Spleen (tissue), 7 donors: ENCODE measurements at regions not wholly inside any gene's neighbourhood (a gene's known extent, or its start where the extent isn't known, plus 50 kb on each side); places are given as distances from the start of the nearest gene placed in this dataset.

Experiments used
- POLR2A ChIP-seq, 3 donors: fragments of 450-650 bp; IDR thresholded peaks; one replicate each; pipeline ENCODE4 v1.5.1; 2017; ENCODE audit warnings: antibody characterized with exemption in 3 of 3, mild to moderate bottlenecking in 1 of 3
- POLR2AphosphoS5 ChIP-seq, 3 donors: sonication (generic); formaldehyde crosslinking; IDR thresholded peaks; one replicate each; pipeline ENCODE4 v1.5.1; 2017; ENCODE audit warnings: antibody characterized with exemption in 3 of 3
- TF ChIP-seq, protein P1 (sequence below), 11 experiments: fragments of 200-600 bp in 7 of 11; fragments of 450-650 bp in 4 of 11; sonication (generic) in 4 of 11; IDR thresholded peaks in 8 of 11; conservative IDR thresholded peaks in 3 of 11; 1 replicate in 7 of 11; 2 replicates in 4 of 11; pipeline versions ENCODE4 v1.4.0 to v1.8.0; 2016 to 2021; ENCODE audit warnings: antibody characterized with exemption in 11 of 11, inconsistent platforms in 4 of 11, mild to moderate bottlenecking in 1 of 11
- donor health status: DM: no; HTN: no; CAD: no; lungs with moderate emphysema.
- donor health status: DM: no; HTN: no; CAD: no.
- donor health status: DM: no; HTN: no; CAD: no.

DNA sequence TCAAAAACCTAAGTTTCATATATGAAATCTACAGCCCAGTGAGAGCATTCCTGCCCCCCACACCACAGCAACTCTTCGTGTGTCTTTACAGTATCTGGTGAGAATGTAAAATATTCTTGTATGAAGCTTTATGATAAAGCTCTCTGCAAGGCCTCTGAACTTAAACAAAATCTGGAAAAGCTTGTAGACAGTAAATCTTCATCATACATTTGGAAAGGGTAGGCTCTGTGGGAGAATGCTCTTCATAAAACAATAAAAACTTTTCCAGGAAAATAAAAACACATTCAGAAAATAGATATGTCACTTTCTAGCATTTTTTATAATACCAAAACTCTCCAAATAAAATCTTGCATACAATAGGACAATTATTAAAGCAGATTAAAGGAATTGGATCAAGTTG, 1009.5 kb downstream of the NAALADL2 start:
- TF ChIP-seq, protein P1, sequence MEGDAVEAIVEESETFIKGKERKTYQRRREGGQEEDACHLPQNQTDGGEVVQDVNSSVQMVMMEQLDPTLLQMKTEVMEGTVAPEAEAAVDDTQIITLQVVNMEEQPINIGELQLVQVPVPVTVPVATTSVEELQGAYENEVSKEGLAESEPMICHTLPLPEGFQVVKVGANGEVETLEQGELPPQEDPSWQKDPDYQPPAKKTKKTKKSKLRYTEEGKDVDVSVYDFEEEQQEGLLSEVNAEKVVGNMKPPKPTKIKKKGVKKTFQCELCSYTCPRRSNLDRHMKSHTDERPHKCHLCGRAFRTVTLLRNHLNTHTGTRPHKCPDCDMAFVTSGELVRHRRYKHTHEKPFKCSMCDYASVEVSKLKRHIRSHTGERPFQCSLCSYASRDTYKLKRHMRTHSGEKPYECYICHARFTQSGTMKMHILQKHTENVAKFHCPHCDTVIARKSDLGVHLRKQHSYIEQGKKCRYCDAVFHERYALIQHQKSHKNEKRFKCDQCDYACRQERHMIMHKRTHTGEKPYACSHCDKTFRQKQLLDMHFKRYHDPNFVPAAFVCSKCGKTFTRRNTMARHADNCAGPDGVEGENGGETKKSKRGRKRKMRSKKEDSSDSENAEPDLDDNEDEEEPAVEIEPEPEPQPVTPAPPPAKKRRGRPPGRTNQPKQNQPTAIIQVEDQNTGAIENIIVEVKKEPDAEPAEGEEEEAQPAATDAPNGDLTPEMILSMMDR (IDR thresholded peaks at IDR 0.05 in 8 of 11, conservative IDR thresholded peaks at IDR 0.05 in 3 of 11): no peak
- no peak for TF ChIP-seq POLR2A (IDR thresholded peaks at IDR 0.05)
- no peak for TF ChIP-seq POLR2AphosphoS5 (IDR thresholded peaks at IDR 0.05)
